NCI-H2196 (cell line): ENCODE measurements at regions not wholly inside any gene's neighbourhood (a gene's known extent, or its start where the extent isn't known, plus 50 kb on each side); places are given as distances from the start of the nearest gene placed in this dataset.
"Not testable (repeated sequence)": the region's sequence is repeated elsewhere in the genome, so short reads cannot be mapped to it uniquely, and the experiment has no call there.

Experiments used
- DNase-seq: peaks from one replicate; lab custom pipeline; 2025; ENCODE audit not compliant: unreplicated experiment; lab: John Stamatoyannopoulos, UW

GRCh38 chr5:166291800-166292199 is 1999.6 kb upstream of the WWC1 start:
- not testable (repeated sequence) for DNase-seq

GRCh38 chr5:166293892-166294291 is 1997.6 kb upstream of the WWC1 start:
- DNase-seq: no peak

GRCh38 chr5:166302166-166302565 is 1989.3 kb upstream of the WWC1 start:
- DNase-seq: no peak

- DNase-seq: no peak
These were observed 1974.0 kb upstream of the WWC1 start for GRCh38 chr5:166317425-166317824.

GRCh38 chr5:166320920-166321480 is 1970.4 kb upstream of the WWC1 start:
- DNase-seq: no peak

GRCh38 chr5:166324372-166324771 is 1967.1 kb upstream of the WWC1 start:
- no peak for DNase-seq

- no peak for DNase-seq
These were observed 1962.2 kb upstream of the WWC1 start for GRCh38 chr5:166329149-166329800.

GRCh38 chr5:166330036-166330435 is 1961.4 kb upstream of the WWC1 start:
- DNase-seq: no peak

GRCh38 chr5:166331521-166331920 is 1959.9 kb upstream of the WWC1 start:
- DNase-seq: no peak

- DNase-seq: no peak
These were observed 1952.6 kb upstream of the WWC1 start for GRCh38 chr5:166338801-166339200.

GRCh38 chr5:166340039-166340438 is 1951.4 kb upstream of the WWC1 start:
- no peak for DNase-seq

GRCh38 chr5:166341740-166342337 is 1949.6 kb upstream of the WWC1 start:
- no peak for DNase-seq

- no peak for DNase-seq
These were observed 1949.0 kb upstream of the WWC1 start for GRCh38 chr5:166342402-166342801.

- no peak for DNase-seq
These were observed 1944.6 kb upstream of the WWC1 start for GRCh38 chr5:166346726-166347374.

- no peak for DNase-seq
These were observed 1942.4 kb upstream of the WWC1 start for GRCh38 chr5:166349046-166349445.

- DNase-seq: no peak
These were observed 1937.9 kb upstream of the WWC1 start for GRCh38 chr5:166353580-166353979.

GRCh38 chr5:166354332-166354731 is 1937.1 kb upstream of the WWC1 start:
- DNase-seq: no peak

GRCh38 chr5:166356096-166356495 is 1935.3 kb upstream of the WWC1 start:
- no peak for DNase-seq

GRCh38 chr5:166358127-166358830 is 1933.2 kb upstream of the WWC1 start:
- no peak for DNase-seq

GRCh38 chr5:166363087-166363760 is 1928.2 kb upstream of the WWC1 start:
- DNase-seq: no peak

GRCh38 chr5:166365164-166365563 is 1926.3 kb upstream of the WWC1 start:
- no peak for DNase-seq
